MM.1S (cell line): ENCODE measurements at regions not wholly inside any gene's neighbourhood (a gene's known extent, or its start where the extent isn't known, plus 50 kb on each side); places are given as distances from the start of the nearest gene placed in this dataset.

ENCODE experiments used
- DNase-seq: peaks from one replicate; pipeline ENCODE4 v3.0.0-alpha.2; 2015
- H2AFZ ChIP-seq: fragments of 300-600 bp; sonication (generic); 2 replicates; pipeline ENCODE4 v1.6.0; 2016; ENCODE audit warnings: antibody characterized with exemption, low read length
- H3F3A ChIP-seq: fragments of 300-600 bp; sonication (generic); 2 replicates; pipeline ENCODE4 v1.6.1; 2016; ENCODE audit warnings: mild to moderate bottlenecking, antibody characterized with exemption, low read length, moderate library complexity, mixed read lengths; ENCODE audit not compliant: insufficient read depth
- H3K27ac ChIP-seq: fragments of 300-600 bp; sonication (generic); 2 replicates; pipeline ENCODE4 v1.5.1; 2016; ENCODE audit warnings: mild to moderate bottlenecking, low read length
- H3K27me3 ChIP-seq: fragments of 300-600 bp; sonication (generic); replicated peaks from 2 replicates; pipeline ENCODE4 v1.6.0; 2016; ENCODE audit warnings: low read length; ENCODE audit not compliant: insufficient read depth
- H3K36me3 ChIP-seq: fragments of 300-600 bp; sonication (generic); replicated peaks from 2 replicates; pipeline ENCODE4 v1.6.1; 2016; ENCODE audit warnings: mild to moderate bottlenecking, low read length, mixed read lengths; ENCODE audit not compliant: insufficient read depth
- H3K4me1 ChIP-seq: fragments of 300-600 bp; sonication (generic); 2 replicates; pipeline ENCODE4 v1.6.1; 2016; ENCODE audit warnings: low read length, mixed read lengths
- H3K4me2 ChIP-seq: fragments of 300-600 bp; sonication (generic); 2 replicates; pipeline ENCODE4 v1.6.0; 2016; ENCODE audit warnings: low read depth, low read length
- H3K4me3 ChIP-seq: fragments of 300-600 bp; sonication (generic); 2 replicates; pipeline ENCODE4 v1.5.1; 2016; ENCODE audit warnings: low read length, mixed read lengths
- H3K79me2 ChIP-seq: fragments of 300-600 bp; sonication (generic); 2 replicates; pipeline ENCODE4 v1.6.1; 2016; ENCODE audit warnings: mixed run types, low read length, mixed read lengths
- H3K9ac ChIP-seq: fragments of 300-600 bp; sonication (generic); 2 replicates; pipeline ENCODE4 v1.6.1; 2016; ENCODE audit warnings: low read length, mixed read lengths
- H3K9me2 ChIP-seq: fragments of 300-600 bp; sonication (generic); replicated peaks from 2 replicates; pipeline ENCODE4 v1.6.1; 2016; ENCODE audit warnings: mild to moderate bottlenecking, low read length, mixed read lengths; ENCODE audit not compliant: insufficient read depth
- H3K9me3 ChIP-seq: fragments of 300-600 bp; sonication (generic); replicated peaks from 2 replicates; pipeline ENCODE4 v1.6.1; 2016; ENCODE audit warnings: mild to moderate bottlenecking, low read length, mixed read lengths; ENCODE audit not compliant: insufficient read depth
- H4K20me1 ChIP-seq: fragments of 300-600 bp; sonication (generic); 2 replicates; pipeline ENCODE4 v1.6.1; 2016; ENCODE audit warnings: mild to moderate bottlenecking, low read length, moderate library complexity, mixed read lengths; ENCODE audit not compliant: insufficient read depth
- CTCF ChIP-seq: fragments of 300-600 bp; sonication (generic); IDR thresholded peaks from 2 replicates; pipeline ENCODE4 v1.5.1; 2016; ENCODE audit warnings: antibody characterized with exemption, low read length, mixed read lengths
- EZH2 ChIP-seq: fragments of 300-600 bp; sonication (generic); optimal IDR thresholded peaks from 2 replicates; pipeline ENCODE3; 2017; ENCODE audit warnings: low read depth, mild to moderate bottlenecking, antibody characterized with exemption, low read length, mixed read lengths
- EZH2phosphoT487 ChIP-seq: fragments of 300-600 bp; sonication (generic); IDR thresholded peaks from 2 replicates; pipeline ENCODE4 v1.6.1; 2018; ENCODE audit warnings: antibody characterized with exemption, low read length

- H3K9me3 ChIP-seq, result no peaks in the 10 kb centered on the region
- no peaks in the 10 kb centered on the region for H4K20me1 ChIP-seq
- TF ChIP-seq CTCF, result peak; percentile 44
- no peak for TF ChIP-seq EZH2
- TF ChIP-seq EZH2phosphoT487, result no peak
- H3K4me3 ChIP-seq, result no peak overlapping the region
- no peak overlapping the region for H3K4me2 ChIP-seq
- DNase-seq, result peak; percentile 23
- H3K27ac ChIP-seq, result no peak overlapping the region
- H3K36me3 ChIP-seq, result no peaks in the 10 kb centered on the region
- H2AFZ ChIP-seq, result no peak overlapping the region
- H3K9ac ChIP-seq, result no peak overlapping the region
- H3K79me2 ChIP-seq, result no peaks in the 10 kb centered on the region
- no peaks in the 10 kb centered on the region for H3K27me3 ChIP-seq
- H3F3A ChIP-seq, result no peaks in the 10 kb centered on the region
- H3K4me1 ChIP-seq, result no peaks in the 10 kb centered on the region
- no peaks in the 10 kb centered on the region for H3K9me2 ChIP-seq
Measured at GRCh38 chr4:20544645-20545044, 155.6 kb upstream of the PACRGL start.

GRCh38 chr4:20552004-20552403 is 148.3 kb upstream of the PACRGL start:
- Histone ChIP-seq H3K27me3 (no peaks in the 10 kb centered on the region), H3K4me1 (no peaks in the 10 kb centered on the region), H3K9me3 (no peaks in the 10 kb centered on the region), H3F3A (no peaks in the 10 kb centered on the region), H3K4me2 (no peak overlapping the region), H3K9ac (no peak overlapping the region), H3K36me3 (no peaks in the 10 kb centered on the region), H2AFZ (no peak overlapping the region), H3K27ac (no peak overlapping the region), H3K79me2 (no peaks in the 10 kb centered on the region), H4K20me1 (no peaks in the 10 kb centered on the region), H3K9me2 (no peaks in the 10 kb centered on the region), H3K4me3 (no peak overlapping the region)
- DNase-seq, result no peak
- TF ChIP-seq CTCF, result no peak

GRCh38 chr4:20554134-20554533 is 146.1 kb upstream of the PACRGL start:
- no peaks in the 10 kb centered on the region for H3F3A ChIP-seq

More at GRCh38 chr4:20554134-20554533, 146.1 kb upstream of the PACRGL start:
- Histone ChIP-seq H3K79me2 (no peaks in the 10 kb centered on the region), H3K4me3 (no peak overlapping the region), H3K9me3 (no peaks in the 10 kb centered on the region), H3K9me2 (no peaks in the 10 kb centered on the region), H3K27me3 (no peaks in the 10 kb centered on the region), H4K20me1 (no peaks in the 10 kb centered on the region), H3K27ac (no peak overlapping the region), H3K4me2 (no peak overlapping the region), H3K9ac (no peak overlapping the region), H2AFZ (no peak overlapping the region), H3K4me1 (no peaks in the 10 kb centered on the region), H3K36me3 (no peaks in the 10 kb centered on the region)
- DNase-seq, result no peak
- TF ChIP-seq EZH2phosphoT487 (no peak), CTCF (no peak), EZH2 (no peak)
